Endodermal cell (in vitro differentiated cells): ENCODE measurements at regions not wholly inside any gene's neighbourhood (a gene's known extent, or its start where the extent isn't known, plus 50 kb on each side); places are given as distances from the start of the nearest gene placed in this dataset.

Experiments
- DNase-seq: peaks from one replicate; pipeline ENCODE4 v3.0.0-alpha.2; 2017
- H3K27ac ChIP-seq: 2 replicates; pipeline ENCODE4 v1.5.1; 2013; ENCODE audit warnings: mild to moderate bottlenecking, low read depth, low read length, moderate library complexity
- H3K27me3 ChIP-seq: 2 replicates; pipeline ENCODE4 v1.6.1; 2013; ENCODE audit warnings: mild to moderate bottlenecking, low read length, moderate library complexity; ENCODE audit not compliant: insufficient read depth, control insufficient read depth, poor library complexity, severe bottlenecking
- H3K36me3 ChIP-seq: 2 replicates; pipeline ENCODE4 v1.7.0; 2013; ENCODE audit warnings: mild to moderate bottlenecking, low read length, moderate library complexity; ENCODE audit not compliant: control insufficient read depth, insufficient read depth
- H3K4me1 ChIP-seq: one replicate; pipeline ENCODE4 v1.7.0; 2013; ENCODE audit warnings: low read length; ENCODE audit not compliant: control insufficient read depth, insufficient read depth
- H3K4me3 ChIP-seq: 2 replicates; pipeline ENCODE4 v1.5.1; 2013; ENCODE audit warnings: mild to moderate bottlenecking, low read length, moderate library complexity
- H3K9ac ChIP-seq: 2 replicates; pipeline ENCODE4 v1.6.1; 2013; ENCODE audit warnings: mild to moderate bottlenecking, low read length, moderate library complexity; ENCODE audit not compliant: poor library complexity, severe bottlenecking; ENCODE audit errors: extremely low read depth
- H3K9me3 ChIP-seq: 2 replicates; pipeline ENCODE4 v1.6.1; 2013; ENCODE audit warnings: mild to moderate bottlenecking, low read length, moderate library complexity; ENCODE audit not compliant: control insufficient read depth
- H3K27ac Mint-ChIP-seq: 2 replicates; pipeline ENCODE4 v1.8.0; 2020; ENCODE audit warnings: mixed read lengths
- H3K27me3 Mint-ChIP-seq: 2 replicates; pipeline ENCODE4 v1.8.0; 2021; ENCODE audit warnings: mild to moderate bottlenecking, mixed read lengths; ENCODE audit not compliant: insufficient read depth
- H3K36me3 Mint-ChIP-seq: 2 replicates; pipeline ENCODE4 v1.8.0; 2020; ENCODE audit warnings: low read depth, mixed read lengths
- H3K4me1 Mint-ChIP-seq: 2 replicates; pipeline ENCODE4 v1.8.0; 2020; ENCODE audit warnings: mixed read lengths
- H3K4me3 Mint-ChIP-seq: 2 replicates; pipeline ENCODE4 v1.8.0; 2020; ENCODE audit warnings: mild to moderate bottlenecking, moderate library complexity, mixed read lengths
- H3K9me3 Mint-ChIP-seq: 2 replicates; pipeline ENCODE4 v1.8.0; 2020; ENCODE audit warnings: mild to moderate bottlenecking, mixed read lengths
- CTCF ChIP-seq: fragments of 200-600 bp; sonication (generic); conservative IDR thresholded peaks from 2 replicates; pipeline ENCODE4 v1.5.0; 2021; ENCODE audit warnings: antibody characterized with exemption, mild to moderate bottlenecking
- WGBS, 2 experiments: methylation state at CpG; one replicate each; pipeline versions ENCODE4 v1.1.5 to v1.1.7; 2013; ENCODE audit warnings: missing lambda C conversion rate in 2 of 2, mixed read lengths in 1 of 2; ENCODE audit not compliant: insufficient coverage in 1 of 2, insufficient read length in 1 of 2; 5-methylcytosine and 5-hydroxymethylcytosine counted together

- Mint-ChIP-seq H3K27ac (no peak overlapping the region), H3K27me3 (peaks cover 11% of the 10 kb centered on the region), H3K4me1 (no peaks in the 10 kb centered on the region), H3K36me3 (no peaks in the 10 kb centered on the region), H3K9me3 (peaks cover 42% of the 10 kb centered on the region), H3K4me3 (no peak overlapping the region)
- H3K4me3 ChIP-seq = no peak overlapping the region
- H3K27ac ChIP-seq = no peak overlapping the region
- H3K4me1 ChIP-seq = no peaks in the 10 kb centered on the region
- no peaks in the 10 kb centered on the region for H3K27me3 ChIP-seq
- WGBS, 2 experiments = 88% methylated on average over 4 of the region's 4 CpGs; no CpG with 5 or more reads in 1 of the 2 experiments
- H3K9ac ChIP-seq = no peak overlapping the region
- TF ChIP-seq CTCF = no peak
- H3K9me3 ChIP-seq = no peaks in the 10 kb centered on the region
- DNase-seq = no peak
- H3K36me3 ChIP-seq = no peaks in the 10 kb centered on the region
These were observed 57.0 kb downstream of the XAGE2 start for GRCh38 chrX:52425775-52426174.

- Histone ChIP-seq H3K27ac (no peak overlapping the region), H3K4me3 (no peak overlapping the region), H3K9ac (no peak overlapping the region), H3K27me3 (no peaks in the 10 kb centered on the region), H3K9me3 (no peaks in the 10 kb centered on the region), H3K36me3 (no peaks in the 10 kb centered on the region), H3K4me1 (no peaks in the 10 kb centered on the region)
- TF ChIP-seq CTCF = no peak
- peaks cover 11% of the 10 kb centered on the region for H3K27me3 Mint-ChIP-seq
- peaks cover 40% of the 10 kb centered on the region for H3K9me3 Mint-ChIP-seq
- DNase-seq = no peak
- H3K27ac Mint-ChIP-seq = no peak overlapping the region
- H3K4me3 Mint-ChIP-seq = no peak overlapping the region
- no peaks in the 10 kb centered on the region for H3K4me1 Mint-ChIP-seq
- 96% methylated on average over 1 of the region's 1 CpG; no CpG with 5 or more reads in 1 of the 2 experiments for WGBS, 2 experiments
- no peaks in the 10 kb centered on the region for H3K36me3 Mint-ChIP-seq
These were observed 58.0 kb downstream of the XAGE2 start for GRCh38 chrX:52426810-52427209.

- H3K36me3 Mint-ChIP-seq = no peaks in the 10 kb centered on the region
- Histone ChIP-seq H3K27ac (no peak overlapping the region), H3K9me3 (no peaks in the 10 kb centered on the region), H3K4me1 (no peaks in the 10 kb centered on the region), H3K4me3 (no peak overlapping the region), H3K9ac (no peak overlapping the region), H3K36me3 (no peaks in the 10 kb centered on the region), H3K27me3 (peaks cover 25% of the 10 kb centered on the region)
- DNase-seq = no peak
- WGBS, 2 experiments = no CpG with 5 or more reads among the region's 3 CpGs
- peaks cover 53% of the 10 kb centered on the region for H3K9me3 Mint-ChIP-seq
- no peak overlapping the region for H3K4me3 Mint-ChIP-seq
- H3K4me1 Mint-ChIP-seq = no peaks in the 10 kb centered on the region
- H3K27ac Mint-ChIP-seq = no peak overlapping the region
- H3K27me3 Mint-ChIP-seq = peaks cover 21% of the 10 kb centered on the region
- no peak for TF ChIP-seq CTCF
These were observed 58.4 kb upstream of the XAGE1A start for GRCh38 chrX:52437212-52437611.
